Dedifferentiated amniotic fluid mesenchymal stem cell (primary cell): ENCODE measurements at regions not wholly inside any gene's neighbourhood (a gene's known extent, or its start where the extent isn't known, plus 50 kb on each side); places are given as distances from the start of the nearest gene placed in this dataset.
"Not testable (repeated sequence)": the region's sequence is repeated elsewhere in the genome, so short reads cannot be mapped to it uniquely, and the experiment has no call there.

ENCODE experiments used
- DNase-seq: peaks from one replicate; pipeline ENCODE4 v3.0.0-alpha.2; 2016; ENCODE audit errors: extremely low spot score

GRCh38 chr1:234763367-234763766 lies 153.4 kb upstream of the IRF2BP2 start:
- no peak for DNase-seq

- not testable (repeated sequence) for DNase-seq
These were observed 152.1 kb upstream of the IRF2BP2 start for GRCh38 chr1:234762127-234762526.

GRCh38 chr1:234760303-234760723 lies 150.3 kb upstream of the IRF2BP2 start:
- no peak for DNase-seq

GRCh38 chr1:234759888-234760287 lies 149.9 kb upstream of the IRF2BP2 start:
- DNase-seq = no peak

- DNase-seq = no peak
These were observed 148.9 kb upstream of the IRF2BP2 start for GRCh38 chr1:234758851-234759250.

GRCh38 chr1:234756857-234757256 lies 146.9 kb upstream of the IRF2BP2 start:
- no peak for DNase-seq

- no peak for DNase-seq
These were observed 146.2 kb upstream of the IRF2BP2 start for GRCh38 chr1:234756066-234756774.

- DNase-seq = no peak
These were observed 145.5 kb upstream of the IRF2BP2 start for GRCh38 chr1:234755449-234755863.

GRCh38 chr1:234753979-234754378 lies 144.0 kb upstream of the IRF2BP2 start:
- no peak for DNase-seq

- no peak for DNase-seq
These were observed 142.9 kb upstream of the IRF2BP2 start for GRCh38 chr1:234752927-234753326.

GRCh38 chr1:234751678-234752077 lies 141.7 kb upstream of the IRF2BP2 start:
- no peak for DNase-seq

- no peak for DNase-seq
These were observed 141.1 kb upstream of the IRF2BP2 start for GRCh38 chr1:234750922-234751627.

GRCh38 chr1:234748713-234749112 lies 138.7 kb upstream of the IRF2BP2 start:
- no peak for DNase-seq

- no peak for DNase-seq
These were observed 138.1 kb upstream of the IRF2BP2 start for GRCh38 chr1:234748066-234748465.

- DNase-seq = no peak
These were observed 136.8 kb upstream of the IRF2BP2 start for GRCh38 chr1:234746798-234747196.

- no peak for DNase-seq
These were observed 136.1 kb upstream of the IRF2BP2 start for GRCh38 chr1:234745844-234746797.

GRCh38 chr1:234745276-234745675 lies 135.3 kb upstream of the IRF2BP2 start:
- DNase-seq = no peak

- no peak for DNase-seq
These were observed 134.0 kb upstream of the IRF2BP2 start for GRCh38 chr1:234743791-234744611.

- no peak for DNase-seq
These were observed 132.6 kb upstream of the IRF2BP2 start for GRCh38 chr1:234742622-234743021.

GRCh38 chr1:234737967-234738314 lies 128.0 kb upstream of the IRF2BP2 start:
- DNase-seq = no peak

GRCh38 chr1:234735916-234736315 lies 125.9 kb upstream of the IRF2BP2 start:
- no peak for DNase-seq
